ENCODE measurements at regions not wholly inside any gene's neighbourhood (a gene's known extent, or its start where the extent isn't known, plus 50 kb on each side); places are given as distances from the start of the nearest gene placed in this dataset.
"Not testable (repeated sequence)": the region's sequence is repeated elsewhere in the genome, so short reads cannot be mapped to it uniquely, and the experiment has no call there.

DNA sequence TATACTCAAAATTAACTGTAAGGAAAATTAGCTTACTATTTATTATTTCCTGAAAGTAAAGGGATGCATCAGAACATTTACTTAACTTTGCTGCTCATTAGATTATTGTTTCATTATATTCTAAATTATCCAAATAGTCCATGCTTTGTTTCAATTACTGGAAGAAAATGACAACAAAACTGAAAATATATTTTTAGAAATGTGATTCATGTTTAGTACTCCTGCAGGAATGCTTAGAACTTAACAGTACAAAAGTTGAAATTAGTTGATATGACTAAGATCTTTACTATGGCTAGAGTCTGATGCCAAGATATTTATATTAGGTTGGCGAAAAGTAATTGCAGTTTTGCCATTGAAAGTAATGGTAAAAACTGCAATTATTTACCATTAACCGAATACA lies 660.5 kb upstream of the PABPC4L start:
- DNase-seq = no peak
- Histone ChIP-seq H3K4me3 (no peak overlapping the region), H3K27ac (no peak overlapping the region), H3K4me1 (no peaks in the 10 kb centered on the region), H3K27me3 (no peaks in the 10 kb centered on the region), H3K36me3 (no peaks in the 10 kb centered on the region), H3K9me3 (no peaks in the 10 kb centered on the region)
- intact Hi-C loops (cut with DNase I) = no loop called here
- 91 to 95% methylated on average over 2 of the region's 2 CpGs for WGBS, 2 donors
- no peak for TF ChIP-seq POLR2A (IDR thresholded peaks at IDR 0.05)
- TF ChIP-seq, protein P1, sequence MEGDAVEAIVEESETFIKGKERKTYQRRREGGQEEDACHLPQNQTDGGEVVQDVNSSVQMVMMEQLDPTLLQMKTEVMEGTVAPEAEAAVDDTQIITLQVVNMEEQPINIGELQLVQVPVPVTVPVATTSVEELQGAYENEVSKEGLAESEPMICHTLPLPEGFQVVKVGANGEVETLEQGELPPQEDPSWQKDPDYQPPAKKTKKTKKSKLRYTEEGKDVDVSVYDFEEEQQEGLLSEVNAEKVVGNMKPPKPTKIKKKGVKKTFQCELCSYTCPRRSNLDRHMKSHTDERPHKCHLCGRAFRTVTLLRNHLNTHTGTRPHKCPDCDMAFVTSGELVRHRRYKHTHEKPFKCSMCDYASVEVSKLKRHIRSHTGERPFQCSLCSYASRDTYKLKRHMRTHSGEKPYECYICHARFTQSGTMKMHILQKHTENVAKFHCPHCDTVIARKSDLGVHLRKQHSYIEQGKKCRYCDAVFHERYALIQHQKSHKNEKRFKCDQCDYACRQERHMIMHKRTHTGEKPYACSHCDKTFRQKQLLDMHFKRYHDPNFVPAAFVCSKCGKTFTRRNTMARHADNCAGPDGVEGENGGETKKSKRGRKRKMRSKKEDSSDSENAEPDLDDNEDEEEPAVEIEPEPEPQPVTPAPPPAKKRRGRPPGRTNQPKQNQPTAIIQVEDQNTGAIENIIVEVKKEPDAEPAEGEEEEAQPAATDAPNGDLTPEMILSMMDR (IDR thresholded peaks at IDR 0.05) = no peak

DNA sequence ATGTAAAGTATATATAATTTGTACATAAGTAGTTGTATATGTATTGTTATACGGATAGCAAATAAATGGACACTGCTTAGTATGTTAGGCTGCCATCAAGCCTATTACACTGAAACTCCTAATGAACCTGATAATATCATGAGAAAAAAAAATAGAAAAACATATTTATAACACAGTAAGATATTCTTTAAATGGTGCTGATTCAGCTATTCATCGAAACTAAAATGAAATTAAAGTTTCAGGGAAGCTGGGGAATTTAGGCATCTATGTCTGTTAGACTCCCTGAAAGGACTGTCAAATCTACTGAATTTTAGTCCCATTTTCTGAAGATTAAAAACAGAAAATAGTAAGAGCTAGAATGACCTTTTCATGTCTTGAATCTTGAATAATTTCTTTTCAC lies 647.1 kb upstream of the PABPC4L start:
- Histone ChIP-seq H3K9me3 (peaks cover 0 to 5% (median 0%) of the 10 kb centered on the region in 3 donors), H3K4me3 (no peak overlapping the region), H3K27me3 (no peaks in the 10 kb centered on the region), H3K4me1 (no peaks in the 10 kb centered on the region), H3K27ac (no peak overlapping the region), H3K36me3 (no peaks in the 10 kb centered on the region)
- no peak for DNase-seq
- intact Hi-C loops (cut with DNase I) = no loop called here
- 72 to 82% methylated on average over 2 of the region's 2 CpGs for WGBS, 2 donors
- TF ChIP-seq, protein P1 (IDR thresholded peaks at IDR 0.05) = no peak
- no peak for TF ChIP-seq POLR2A (IDR thresholded peaks at IDR 0.05)

DNA sequence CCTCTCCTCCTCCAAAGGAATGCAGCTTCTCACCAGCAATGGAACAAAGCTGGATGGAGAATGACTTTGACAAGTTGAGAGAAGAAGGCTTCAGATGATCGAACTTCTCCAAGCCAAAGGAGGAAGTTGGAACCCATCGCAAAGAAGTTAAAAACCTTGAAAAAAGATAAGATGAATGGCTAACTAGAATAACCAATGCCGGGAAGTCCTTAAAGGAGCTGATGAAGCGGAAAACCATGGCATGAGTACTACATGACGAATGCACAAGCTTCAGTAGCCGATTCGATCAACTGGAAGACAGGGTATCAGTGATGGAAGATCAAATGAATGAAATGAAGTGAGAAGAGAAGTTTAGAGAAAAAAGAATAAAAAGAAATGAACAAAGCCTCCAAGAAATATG lies 629.2 kb upstream of the PABPC4L start:
- H3K36me3 ChIP-seq; H3K27ac ChIP-seq; H3K27me3 ChIP-seq; H3K4me1 ChIP-seq; intact Hi-C loops (cut with DNase I); H3K9me3 ChIP-seq; DNase-seq; H3K4me3 ChIP-seq: not testable (repeated sequence)
- 84 to 96% methylated on average over 7 of the region's 7 CpGs for WGBS, 2 donors

DNA sequence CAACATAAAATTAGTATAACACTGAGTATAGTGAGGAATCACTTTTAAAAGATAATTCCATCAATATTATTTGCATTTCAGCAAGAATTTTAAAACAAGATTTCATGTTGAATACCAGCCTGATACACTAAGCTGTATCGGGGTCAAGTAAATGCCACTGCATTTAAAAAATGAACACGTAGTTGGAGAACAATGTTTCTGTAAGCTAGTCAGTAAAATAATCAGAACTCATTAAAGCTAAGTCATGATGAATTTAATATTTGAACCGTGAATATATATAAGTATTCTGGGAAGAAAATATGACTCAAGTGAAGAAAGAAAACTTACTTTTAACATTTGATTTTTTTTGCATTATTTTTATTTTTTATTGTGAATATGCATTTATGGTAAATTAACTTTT lies 611.0 kb upstream of the PABPC4L start:
- Histone ChIP-seq H3K4me3 (no peak overlapping the region), H3K4me1 (no peaks in the 10 kb centered on the region), H3K27ac (no peak overlapping the region), H3K27me3 (no peaks in the 10 kb centered on the region), H3K36me3 (no peaks in the 10 kb centered on the region), H3K9me3 (peaks cover 0 to 13% (median 0%) of the 10 kb centered on the region in 3 donors)
- TF ChIP-seq, protein P1 (IDR thresholded peaks at IDR 0.05) = no peak
- TF ChIP-seq POLR2A (IDR thresholded peaks at IDR 0.05) = no peak
- no peak for DNase-seq
- intact Hi-C loops (cut with DNase I) = no loop called here
- 60 to 77% methylated on average over 3 of the region's 3 CpGs for WGBS, 2 donors

DNA sequence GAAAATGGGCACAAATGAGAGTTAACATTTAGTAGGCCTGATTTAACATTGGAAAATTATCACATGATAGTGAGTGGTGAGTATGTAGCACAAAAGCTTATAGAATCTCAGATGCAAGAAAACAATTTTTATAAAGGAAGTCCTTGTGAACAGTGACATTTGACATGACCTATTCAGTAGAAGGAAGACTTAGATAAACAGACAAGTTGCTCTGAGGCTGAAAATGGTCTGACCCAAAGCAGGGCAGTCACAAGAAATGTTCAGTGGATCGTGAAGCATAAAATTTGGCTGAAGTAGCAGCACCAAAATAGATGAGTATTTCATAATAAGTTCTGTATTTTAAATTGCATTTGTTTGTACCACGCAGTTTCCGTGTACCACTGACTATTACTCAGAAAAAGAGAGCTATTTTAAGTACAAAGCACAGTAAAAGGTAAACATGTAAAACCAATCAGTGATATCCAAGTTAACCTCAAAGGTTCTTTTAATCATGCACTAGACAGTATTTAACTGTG lies 605.7 kb upstream of the PABPC4L start:
- 20 to 47% methylated on average over 3 of the region's 3 CpGs for WGBS, 2 donors
- intact Hi-C loops (cut with DNase I) = no loop called here
- no peak for DNase-seq
- Histone ChIP-seq H3K36me3 (no peaks in the 10 kb centered on the region), H3K9me3 (no peaks in the 10 kb centered on the region), H3K27me3 (no peaks in the 10 kb centered on the region), H3K4me1 (no peaks in the 10 kb centered on the region), H3K4me3 (no peak overlapping the region), H3K27ac (no peak overlapping the region)
- no peak for TF ChIP-seq POLR2A (IDR thresholded peaks at IDR 0.05)
- TF ChIP-seq, protein P1 (IDR thresholded peaks at IDR 0.05) = no peak

DNA sequence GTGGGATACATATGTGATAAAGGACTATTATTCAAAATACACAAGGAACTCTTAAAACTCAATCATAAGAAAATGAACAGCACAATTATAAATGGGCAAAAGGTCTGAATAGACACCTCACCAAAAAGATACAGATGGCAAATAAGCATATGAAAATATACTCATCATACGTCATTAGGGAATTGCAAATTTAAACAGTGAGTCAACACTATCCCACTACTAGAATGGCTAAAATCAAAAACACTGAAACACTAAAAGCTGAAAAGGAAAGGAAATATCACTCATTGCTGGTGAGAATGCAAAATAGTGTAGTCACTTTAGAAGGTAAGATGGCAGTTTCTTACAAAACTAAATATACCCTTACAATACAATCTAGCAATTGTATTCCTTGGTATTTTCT lies 597.0 kb upstream of the PABPC4L start:
- no peak overlapping the region for H3K27ac ChIP-seq
- H3K4me3 ChIP-seq = no peak overlapping the region
- WGBS, 2 donors = 63 to 88% methylated on average over 1 of the region's 1 CpG
- no peaks in the 10 kb centered on the region for H3K4me1 ChIP-seq
- H3K9me3 ChIP-seq = peaks cover 0 to 7% (median 6%) of the 10 kb centered on the region in 3 donors
- TF ChIP-seq, protein P1 (IDR thresholded peaks at IDR 0.05) = no peak
- TF ChIP-seq POLR2A (IDR thresholded peaks at IDR 0.05) = no peak
- DNase-seq = no peak
- intact Hi-C loops (cut with DNase I) = no loop called here
- H3K36me3 ChIP-seq = no peaks in the 10 kb centered on the region
- H3K27me3 ChIP-seq = no peaks in the 10 kb centered on the region
